ENCODE measurements at regions not wholly inside any gene's neighbourhood (a gene's known extent, or its start where the extent isn't known, plus 50 kb on each side); places are given as distances from the start of the nearest gene placed in this dataset.

DNA sequence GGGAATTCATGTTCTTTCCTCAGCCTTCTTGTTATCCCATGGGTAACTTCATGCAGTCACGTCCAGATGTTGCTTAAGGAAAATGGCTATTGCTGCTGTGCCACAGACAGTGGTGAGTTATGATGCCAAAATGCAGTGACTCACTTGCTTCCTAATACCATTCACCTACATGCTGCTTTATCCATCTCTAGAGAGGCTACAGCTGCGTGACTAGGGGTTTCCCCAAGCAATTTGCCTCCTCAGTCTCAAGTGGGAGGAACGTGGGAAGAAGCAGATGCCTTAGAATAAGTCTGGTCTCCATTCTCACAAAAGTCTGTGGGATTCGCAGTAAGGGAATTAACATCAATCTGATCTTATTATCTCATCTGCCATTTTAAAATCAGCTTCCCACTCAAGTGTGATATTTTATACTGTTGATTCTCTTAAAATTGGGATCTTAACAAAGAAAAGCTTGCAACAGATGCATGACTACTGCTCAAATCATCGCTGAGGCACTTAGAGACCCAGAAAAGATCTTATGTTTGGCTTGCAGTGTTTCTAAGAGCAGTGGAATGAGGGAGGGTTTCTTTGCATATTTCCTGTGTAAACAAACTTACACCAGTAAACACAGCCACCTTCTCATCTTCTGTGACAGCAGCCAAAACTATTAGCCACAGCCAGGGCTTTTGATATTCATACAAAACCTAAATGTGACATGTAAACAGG, 62.0 kb upstream of the ACP3 start:
- DNase-seq (no peak), ATAC-seq (peak; percentile 51)
- intact Hi-C loops (cut with DNase I): loop anchor here (5.0 kb wide), 1 partner anchor 87 kb away; no protein-coding TSS in a partner anchor
- TF ChIP-seq, protein P1, sequence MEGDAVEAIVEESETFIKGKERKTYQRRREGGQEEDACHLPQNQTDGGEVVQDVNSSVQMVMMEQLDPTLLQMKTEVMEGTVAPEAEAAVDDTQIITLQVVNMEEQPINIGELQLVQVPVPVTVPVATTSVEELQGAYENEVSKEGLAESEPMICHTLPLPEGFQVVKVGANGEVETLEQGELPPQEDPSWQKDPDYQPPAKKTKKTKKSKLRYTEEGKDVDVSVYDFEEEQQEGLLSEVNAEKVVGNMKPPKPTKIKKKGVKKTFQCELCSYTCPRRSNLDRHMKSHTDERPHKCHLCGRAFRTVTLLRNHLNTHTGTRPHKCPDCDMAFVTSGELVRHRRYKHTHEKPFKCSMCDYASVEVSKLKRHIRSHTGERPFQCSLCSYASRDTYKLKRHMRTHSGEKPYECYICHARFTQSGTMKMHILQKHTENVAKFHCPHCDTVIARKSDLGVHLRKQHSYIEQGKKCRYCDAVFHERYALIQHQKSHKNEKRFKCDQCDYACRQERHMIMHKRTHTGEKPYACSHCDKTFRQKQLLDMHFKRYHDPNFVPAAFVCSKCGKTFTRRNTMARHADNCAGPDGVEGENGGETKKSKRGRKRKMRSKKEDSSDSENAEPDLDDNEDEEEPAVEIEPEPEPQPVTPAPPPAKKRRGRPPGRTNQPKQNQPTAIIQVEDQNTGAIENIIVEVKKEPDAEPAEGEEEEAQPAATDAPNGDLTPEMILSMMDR (IDR thresholded peaks at IDR 0.05): no peak
- Histone ChIP-seq H3K36me3 (no peaks in the 10 kb centered on the region), H3K9me3 (no peaks in the 10 kb centered on the region), H3K27me3 (no peaks in the 10 kb centered on the region), H3K4me3 (no peak overlapping the region), H3K4me1 (no peaks in the 10 kb centered on the region), H3K27ac (no peak overlapping the region)

DNA sequence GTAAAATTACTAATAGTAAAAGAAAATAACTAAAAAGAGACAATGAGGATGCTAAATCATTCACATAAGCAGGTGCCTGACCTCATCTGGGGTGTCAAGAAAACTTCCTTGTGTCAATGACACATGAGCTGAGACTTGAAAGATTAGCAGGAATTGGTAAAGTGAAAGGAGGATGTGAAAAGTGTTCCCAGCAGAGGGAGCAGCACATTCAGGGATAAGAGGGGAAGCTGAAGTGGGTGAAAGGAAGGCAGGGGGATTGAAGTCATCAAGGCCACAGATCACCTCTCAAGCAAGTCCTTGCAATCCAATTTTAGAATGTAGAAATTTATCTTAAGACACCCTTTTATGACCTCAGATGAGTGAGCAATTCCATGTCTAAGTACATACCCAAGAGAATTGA, 60.2 kb upstream of the ACP3 start:
- H3K9me3 ChIP-seq: no peaks in the 10 kb centered on the region
- H3K4me1 ChIP-seq: no peaks in the 10 kb centered on the region
- no peak overlapping the region for H3K27ac ChIP-seq
- ATAC-seq (peak; percentile 72), DNase-seq (no peak)
- TF ChIP-seq, protein P1 (IDR thresholded peaks at IDR 0.05): peak; percentile 46
- H3K4me3 ChIP-seq: no peak overlapping the region
- H3K36me3 ChIP-seq: no peaks in the 10 kb centered on the region
- intact Hi-C loops (cut with DNase I): loop anchor here (5.0 kb wide), 1 partner anchor 85 kb away; no protein-coding TSS in a partner anchor
- H3K27me3 ChIP-seq: no peaks in the 10 kb centered on the region

DNA sequence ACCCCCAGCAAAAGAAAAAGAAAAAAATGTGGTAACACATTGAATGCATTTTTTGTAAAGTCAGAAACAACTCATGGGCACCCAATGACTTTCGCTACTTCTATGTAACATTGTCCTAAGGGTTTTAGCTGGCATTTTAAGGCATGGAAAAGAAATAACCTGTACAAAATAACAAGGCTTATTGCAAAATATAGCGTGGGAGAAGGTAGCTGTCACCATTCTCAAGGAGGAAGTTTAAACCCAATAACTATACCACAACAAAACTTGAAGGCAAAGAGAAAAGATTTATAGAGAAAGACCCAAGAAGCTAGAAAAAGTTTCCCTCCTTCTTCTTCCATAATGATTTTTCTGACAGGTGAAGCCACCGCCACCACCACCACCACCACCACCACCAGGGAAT, 55.7 kb upstream of the ACP3 start:
- DNase-seq (no peak), ATAC-seq (no peak)
- H3K27me3 ChIP-seq: no peaks in the 10 kb centered on the region
- H3K36me3 ChIP-seq: no peaks in the 10 kb centered on the region
- intact Hi-C loops (cut with DNase I): no loop called here
- H3K4me3 ChIP-seq: no peak overlapping the region
- H3K27ac ChIP-seq: no peak overlapping the region
- no peaks in the 10 kb centered on the region for H3K4me1 ChIP-seq
- H3K9me3 ChIP-seq: no peaks in the 10 kb centered on the region
- TF ChIP-seq, protein P1 (IDR thresholded peaks at IDR 0.05): no peak

DNA sequence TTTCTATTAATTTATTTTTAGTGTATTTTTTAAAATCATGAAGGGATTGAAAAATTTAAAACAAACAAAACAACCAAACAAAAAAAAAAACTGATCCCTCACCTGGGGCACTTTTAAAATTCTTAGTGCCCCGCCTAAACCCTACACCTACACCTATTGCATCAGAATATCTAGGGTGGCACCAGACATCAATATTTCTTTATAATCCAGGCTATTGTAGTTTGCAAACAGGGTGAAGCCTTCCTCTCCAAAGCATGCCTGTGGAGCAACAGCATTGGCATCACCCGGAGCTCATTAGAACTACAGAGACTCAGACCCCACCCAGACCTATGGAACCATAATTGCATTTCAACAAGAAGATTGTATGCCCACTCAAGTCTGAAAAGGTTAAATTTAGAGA, 54.9 kb upstream of the ACP3 start:
- H3K27ac ChIP-seq: no peak overlapping the region
- H3K4me1 ChIP-seq: no peaks in the 10 kb centered on the region
- TF ChIP-seq, protein P1 (IDR thresholded peaks at IDR 0.05): no peak
- no peak for ATAC-seq
- no peak for DNase-seq
- no peaks in the 10 kb centered on the region for H3K9me3 ChIP-seq
- H3K27me3 ChIP-seq: no peaks in the 10 kb centered on the region
- intact Hi-C loops (cut with DNase I): no loop called here
- no peak overlapping the region for H3K4me3 ChIP-seq
- no peaks in the 10 kb centered on the region for H3K36me3 ChIP-seq

DNA sequence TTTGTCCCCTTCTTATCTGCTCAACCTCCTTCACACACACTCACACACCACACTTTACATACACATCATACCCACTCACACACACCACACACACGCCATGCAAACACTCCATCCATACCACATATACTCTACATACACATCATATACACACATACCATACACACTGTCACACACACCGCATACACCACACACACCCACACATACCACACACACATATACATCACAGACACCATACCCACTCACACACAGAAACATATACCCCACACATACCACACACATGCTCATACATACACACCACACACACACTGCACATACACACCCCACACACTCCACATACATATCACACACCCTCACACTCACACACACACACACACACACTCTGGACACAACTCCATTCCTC, 54.3 kb upstream of the ACP3 start:
- TF ChIP-seq, protein P1 (IDR thresholded peaks at IDR 0.05): no peak
- intact Hi-C loops (cut with DNase I): no loop called here
- Histone ChIP-seq H3K36me3 (no peaks in the 10 kb centered on the region), H3K4me3 (no peak overlapping the region), H3K27ac (no peak overlapping the region), H3K4me1 (no peaks in the 10 kb centered on the region), H3K27me3 (no peaks in the 10 kb centered on the region), H3K9me3 (no peaks in the 10 kb centered on the region)
- ATAC-seq: no peak
- no peak for DNase-seq

DNA sequence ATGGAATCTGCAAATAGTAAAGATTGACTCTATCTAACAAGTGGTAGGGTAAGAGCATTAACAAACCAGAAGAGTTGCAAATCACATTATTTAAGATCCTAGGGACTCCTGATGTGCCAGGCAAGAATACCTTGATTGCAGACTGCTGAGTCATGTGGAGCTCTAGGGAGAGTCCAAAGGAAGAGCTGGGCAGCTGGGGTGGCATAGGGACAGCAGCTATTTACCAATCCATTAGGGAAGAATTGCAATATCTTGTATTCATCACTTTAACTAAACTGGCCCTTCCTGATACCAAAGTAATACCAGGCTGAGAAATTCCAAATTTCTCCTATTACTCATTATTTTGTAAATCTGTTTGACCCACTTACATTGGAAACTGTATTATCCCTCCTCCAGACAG, 52.2 kb upstream of the ACP3 start:
- DNase-seq: no peak
- H3K36me3 ChIP-seq: no peaks in the 10 kb centered on the region
- H3K9me3 ChIP-seq: no peaks in the 10 kb centered on the region
- H3K27me3 ChIP-seq: no peaks in the 10 kb centered on the region
- no peak overlapping the region for H3K27ac ChIP-seq
- no peaks in the 10 kb centered on the region for H3K4me1 ChIP-seq
- TF ChIP-seq, protein P1 (IDR thresholded peaks at IDR 0.05): no peak
- ATAC-seq: no peak
- H3K4me3 ChIP-seq: no peak overlapping the region
- intact Hi-C loops (cut with DNase I): no loop called here

Measured in upper lobe of right lung (tissue), 1 donor.